PC-9 (cell line): ENCODE measurements at regions not wholly inside any gene's neighbourhood (a gene's known extent, or its start where the extent isn't known, plus 50 kb on each side); places are given as distances from the start of the nearest gene placed in this dataset.

Experiments used
- CTCF ChIP-seq: fragments of 200-600 bp; sonication (generic); conservative IDR thresholded peaks from 2 replicates; pipeline ENCODE4 v1.6.1; 2017; ENCODE audit warnings: mixed run types, antibody characterized with exemption, mild to moderate bottlenecking, moderate library complexity
- EZH2 ChIP-seq: fragments of 200-600 bp; sonication (generic); IDR thresholded peaks from 2 replicates; pipeline ENCODE4 v1.8.0; 2017; ENCODE audit warnings: antibody characterized with exemption, low read depth

GRCh38 chr3:22916933-22917332, 286.2 kb upstream of the UBE2E2 start:
- no peak for TF ChIP-seq CTCF
- no peak for TF ChIP-seq EZH2
